ENCODE measurements at regions not wholly inside any gene's neighbourhood (a gene's known extent, or its start where the extent isn't known, plus 50 kb on each side); places are given as distances from the start of the nearest gene placed in this dataset.

GRCh38 chr2:8177566-8177965 is 504.3 kb upstream of the ID2 start:
- no peak overlapping the region for H3K27ac ChIP-seq (ENCODE audit: low read length)
- TF ChIP-seq EZH2 (IDR thresholded peaks at IDR 0.05; ENCODE audit: borderline replicate concordance, insufficient read depth, low read length, poor library complexity, severe bottlenecking), result no peak
- TF ChIP-seq EP300 (conservative IDR thresholded peaks at IDR 0.05; ENCODE audit: poor library complexity, severe bottlenecking), result no peak
- TF ChIP-seq MXI1 (conservative IDR thresholded peaks at IDR 0.05; ENCODE audit: poor library complexity, severe bottlenecking), result no peak
- TF ChIP-seq SMC3 (conservative IDR thresholded peaks at IDR 0.05; ENCODE audit: poor library complexity), result no peak
- no peak for TF ChIP-seq POLR2AphosphoS5 (IDR thresholded peaks at IDR 0.05)
- TF ChIP-seq REST (IDR thresholded peaks at IDR 0.05; ENCODE audit: borderline replicate concordance), result no peak
- no peak for TF ChIP-seq CTCF (IDR thresholded peaks at IDR 0.05; ENCODE audit: poor library complexity, severe bottlenecking)
- TF ChIP-seq TAF1 (IDR thresholded peaks at IDR 0.05; ENCODE audit: low read depth), result no peak
- TF ChIP-seq RAD21 (conservative IDR thresholded peaks at IDR 0.05), result no peak
- H3F3A ChIP-seq (ENCODE audit: insufficient read depth, low read length, poor library complexity, severe bottlenecking), result no peaks in the 10 kb centered on the region
- no peaks in the 10 kb centered on the region for H3K9me2 ChIP-seq (ENCODE audit: insufficient read depth, low read length)
- no peak overlapping the region for H3K4me2 ChIP-seq (ENCODE audit: low read length)
- H3K9ac ChIP-seq (ENCODE audit: low read length), result no peak overlapping the region
- H3K79me2 ChIP-seq (replicated peaks; ENCODE audit: insufficient read depth, low read length), result no peaks in the 10 kb centered on the region
- no peaks in the 10 kb centered on the region for H3K9me3 ChIP-seq (ENCODE audit: low read length)
- H3K27me3 ChIP-seq (ENCODE audit: insufficient read depth, low read depth, low read length), result no peaks in the 10 kb centered on the region
- H4K20me1 ChIP-seq (ENCODE audit: insufficient read depth), result no peaks in the 10 kb centered on the region
- H2AFZ ChIP-seq (ENCODE audit: low read depth, low read length), result no peak overlapping the region
- no peak overlapping the region for H3K4me3 ChIP-seq (ENCODE audit: low read length)
- H3K36me3 ChIP-seq (ENCODE audit: insufficient read depth, low read length), result no peaks in the 10 kb centered on the region

- no peaks in the 10 kb centered on the region for H3K9me2 ChIP-seq (ENCODE audit: insufficient read depth, low read length)
- no peaks in the 10 kb centered on the region for H3F3A ChIP-seq (ENCODE audit: insufficient read depth, low read length, poor library complexity, severe bottlenecking)
- TF ChIP-seq CTCF (IDR thresholded peaks at IDR 0.05; ENCODE audit: poor library complexity, severe bottlenecking) (no peak), REST (IDR thresholded peaks at IDR 0.05; ENCODE audit: borderline replicate concordance) (no peak), POLR2AphosphoS5 (IDR thresholded peaks at IDR 0.05) (no peak), MXI1 (conservative IDR thresholded peaks at IDR 0.05; ENCODE audit: poor library complexity, severe bottlenecking) (no peak), EP300 (conservative IDR thresholded peaks at IDR 0.05; ENCODE audit: poor library complexity, severe bottlenecking) (no peak), TAF1 (IDR thresholded peaks at IDR 0.05; ENCODE audit: low read depth) (no peak), SMC3 (conservative IDR thresholded peaks at IDR 0.05; ENCODE audit: poor library complexity) (no peak), EZH2 (IDR thresholded peaks at IDR 0.05; ENCODE audit: borderline replicate concordance, insufficient read depth, low read length, poor library complexity, severe bottlenecking) (no peak), RAD21 (conservative IDR thresholded peaks at IDR 0.05) (no peak)
- no peaks in the 10 kb centered on the region for H3K9me3 ChIP-seq (ENCODE audit: low read length)
- no peak overlapping the region for H3K4me3 ChIP-seq (ENCODE audit: low read length)
- H3K27ac ChIP-seq (ENCODE audit: low read length), result no peak overlapping the region
- H3K36me3 ChIP-seq (ENCODE audit: insufficient read depth, low read length), result no peaks in the 10 kb centered on the region
- H3K79me2 ChIP-seq (replicated peaks; ENCODE audit: insufficient read depth, low read length), result no peaks in the 10 kb centered on the region
- no peak overlapping the region for H2AFZ ChIP-seq (ENCODE audit: low read depth, low read length)
- no peaks in the 10 kb centered on the region for H4K20me1 ChIP-seq (ENCODE audit: insufficient read depth)
- H3K4me2 ChIP-seq (ENCODE audit: low read length), result no peak overlapping the region
- no peak overlapping the region for H3K9ac ChIP-seq (ENCODE audit: low read length)
- no peaks in the 10 kb centered on the region for H3K27me3 ChIP-seq (ENCODE audit: insufficient read depth, low read depth, low read length)
These were observed 502.9 kb upstream of the ID2 start for GRCh38 chr2:8178911-8179310.

All from neural cell (in vitro differentiated cells).